ENCODE measurements at regions not wholly inside any gene's neighbourhood (a gene's known extent, or its start where the extent isn't known, plus 50 kb on each side); places are given as distances from the start of the nearest gene placed in this dataset.

- H3K4me3 Mint-ChIP-seq: no peak overlapping the region
- no peak overlapping the region for H3K27ac Mint-ChIP-seq
- ATAC-seq (replicated peaks) (no peak), DNase-seq (no peak)
- peaks cover 18 to 35% of the 10 kb centered on the region in 2 donors for H3K36me3 Mint-ChIP-seq
- peaks cover 0 to 3% of the 10 kb centered on the region in 2 donors for H3K9me3 Mint-ChIP-seq
- H3K27me3 Mint-ChIP-seq: no peaks in the 10 kb centered on the region
- no peaks in the 10 kb centered on the region for H3K4me1 Mint-ChIP-seq
Measured at GRCh38 chr6:11284996-11285395, 52.5 kb upstream of the NEDD9 start.

- H3K36me3 Mint-ChIP-seq: peaks cover 16 to 34% of the 10 kb centered on the region in 2 donors
- no peaks in the 10 kb centered on the region for H3K27me3 Mint-ChIP-seq
- H3K4me1 Mint-ChIP-seq: peaks cover under 1% of the 10 kb centered on the region in 2 donors
- ATAC-seq (replicated peaks) (no peak), DNase-seq (no peak)
- H3K4me3 Mint-ChIP-seq: no peak overlapping the region
- no peak overlapping the region for H3K27ac Mint-ChIP-seq
- peaks cover 0 to 3% of the 10 kb centered on the region in 2 donors for H3K9me3 Mint-ChIP-seq
Measured at GRCh38 chr6:11283629-11284028, 51.2 kb upstream of the NEDD9 start.

GRCh38 chr6:11282875-11283274, 50.4 kb upstream of the NEDD9 start:
- Mint-ChIP-seq H3K9me3 (peaks cover 0 to 3% of the 10 kb centered on the region in 2 donors), H3K4me1 (peaks cover 8% of the 10 kb centered on the region in 2 donors), H3K27ac (no peak overlapping the region), H3K36me3 (peaks cover 15 to 34% of the 10 kb centered on the region in 2 donors), H3K27me3 (no peaks in the 10 kb centered on the region), H3K4me3 (no peak overlapping the region)
- DNase-seq (no peak), ATAC-seq (replicated peaks) (no peak)
